ENCODE measurements at regions not wholly inside any gene's neighbourhood (a gene's known extent, or its start where the extent isn't known, plus 50 kb on each side); places are given as distances from the start of the nearest gene placed in this dataset.

GRCh38 chr2:19219060-19219459 lies 139.4 kb downstream of the OSR1 start:
- Histone ChIP-seq H3K27me3 (ENCODE audit: control insufficient read depth, insufficient read depth, low read length) (no peaks in the 10 kb centered on the region), H3K4me3 (ENCODE audit: low read depth, low read length) (no peak overlapping the region), H3K36me3 (ENCODE audit: control insufficient read depth, insufficient read depth, low read length) (no peaks in the 10 kb centered on the region)
- CTCF ChIA-PET, result interaction anchor here (1.0 to 1.6 kb wide), 2 partner anchors 10 to 14 kb away, joined by 3 read pairs; no protein-coding TSS in a partner anchor
- POLR2A ChIA-PET, result no interaction called here
- no peak for DNase-seq (ENCODE audit: low read depth)
- TF ChIP-seq, protein P1, sequence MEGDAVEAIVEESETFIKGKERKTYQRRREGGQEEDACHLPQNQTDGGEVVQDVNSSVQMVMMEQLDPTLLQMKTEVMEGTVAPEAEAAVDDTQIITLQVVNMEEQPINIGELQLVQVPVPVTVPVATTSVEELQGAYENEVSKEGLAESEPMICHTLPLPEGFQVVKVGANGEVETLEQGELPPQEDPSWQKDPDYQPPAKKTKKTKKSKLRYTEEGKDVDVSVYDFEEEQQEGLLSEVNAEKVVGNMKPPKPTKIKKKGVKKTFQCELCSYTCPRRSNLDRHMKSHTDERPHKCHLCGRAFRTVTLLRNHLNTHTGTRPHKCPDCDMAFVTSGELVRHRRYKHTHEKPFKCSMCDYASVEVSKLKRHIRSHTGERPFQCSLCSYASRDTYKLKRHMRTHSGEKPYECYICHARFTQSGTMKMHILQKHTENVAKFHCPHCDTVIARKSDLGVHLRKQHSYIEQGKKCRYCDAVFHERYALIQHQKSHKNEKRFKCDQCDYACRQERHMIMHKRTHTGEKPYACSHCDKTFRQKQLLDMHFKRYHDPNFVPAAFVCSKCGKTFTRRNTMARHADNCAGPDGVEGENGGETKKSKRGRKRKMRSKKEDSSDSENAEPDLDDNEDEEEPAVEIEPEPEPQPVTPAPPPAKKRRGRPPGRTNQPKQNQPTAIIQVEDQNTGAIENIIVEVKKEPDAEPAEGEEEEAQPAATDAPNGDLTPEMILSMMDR (IDR thresholded peaks at IDR 0.05; ENCODE audit: insufficient read depth, low read depth, low read length), result no peak

DNA sequence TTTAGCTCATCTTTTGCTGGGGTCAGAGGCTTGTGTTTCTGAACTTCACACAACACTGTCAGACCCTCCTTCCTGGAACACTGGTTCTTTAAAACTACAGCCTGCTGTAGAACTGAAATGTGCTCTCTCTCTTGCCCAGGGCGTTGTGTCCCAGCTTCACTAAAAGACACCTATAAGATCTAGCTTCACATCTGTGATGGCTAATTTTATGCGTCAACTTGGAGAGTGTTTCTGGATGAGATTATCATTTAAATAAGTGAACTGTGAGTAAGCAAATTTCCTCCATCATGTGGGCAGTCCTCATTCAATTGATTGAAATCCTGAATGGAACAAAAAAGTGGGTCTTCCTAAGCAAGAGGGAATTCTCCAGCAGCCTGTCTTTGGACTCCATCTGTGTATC lies 140.3 kb downstream of the OSR1 start:
- no peak for DNase-seq (ENCODE audit: low read depth)
- Histone ChIP-seq H3K36me3 (ENCODE audit: control insufficient read depth, insufficient read depth, low read length) (no peaks in the 10 kb centered on the region), H3K4me3 (ENCODE audit: low read depth, low read length) (no peak overlapping the region), H3K27me3 (ENCODE audit: control insufficient read depth, insufficient read depth, low read length) (no peaks in the 10 kb centered on the region)
- ChIA-PET POLR2A (no interaction called here), CTCF (interaction anchor here (1.3 to 1.6 kb wide), 3 partner anchors 9 to 97 kb away, joined by 3 to 4 read pairs (median 3); no protein-coding TSS in a partner anchor)
- TF ChIP-seq, protein P1 (IDR thresholded peaks at IDR 0.05; ENCODE audit: insufficient read depth, low read depth, low read length), result no peak

DNA sequence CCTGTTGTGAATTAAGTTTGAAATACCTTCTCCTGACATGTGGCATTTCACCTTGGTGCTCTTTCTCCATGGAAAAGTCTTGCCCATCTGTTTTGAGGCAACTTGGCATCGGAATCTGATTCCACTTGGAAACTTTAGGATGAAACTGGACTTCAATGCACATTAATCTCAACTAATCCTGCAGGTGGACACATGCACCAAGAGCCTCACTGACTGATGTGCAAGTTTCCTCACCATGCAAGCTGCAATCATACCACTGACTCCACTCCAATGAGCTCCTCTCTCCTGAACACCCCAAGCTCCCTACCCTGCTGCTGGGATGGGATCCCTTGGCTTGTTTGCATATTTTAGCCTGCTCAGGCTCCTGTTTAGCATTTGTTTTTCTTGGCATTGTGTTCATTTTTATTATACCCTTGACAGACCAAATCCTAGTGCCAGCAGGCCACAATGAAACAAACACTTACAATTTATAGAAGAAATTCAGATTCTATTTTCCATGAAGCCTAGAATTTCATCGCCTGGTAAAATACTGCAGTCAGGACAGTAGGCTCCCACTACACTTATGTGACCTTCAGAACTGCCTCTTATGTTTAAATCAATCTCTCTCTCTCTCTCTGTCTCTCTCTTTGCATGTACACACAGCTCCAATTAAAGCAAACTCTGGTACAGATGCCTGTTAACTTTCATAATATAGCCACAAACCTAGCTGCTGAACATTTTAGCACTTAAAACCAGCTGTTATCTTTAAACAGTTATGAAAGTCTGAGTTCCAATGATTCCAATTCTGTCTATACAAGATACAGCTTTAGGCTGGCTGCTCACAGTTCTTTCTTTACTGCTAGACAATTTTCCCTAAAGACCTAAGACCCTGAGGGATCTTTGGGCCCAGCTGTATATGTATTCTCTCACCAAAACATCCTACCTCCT lies 141.5 kb downstream of the OSR1 start:
- Histone ChIP-seq H3K4me3 (ENCODE audit: low read depth, low read length) (no peak overlapping the region), H3K27me3 (ENCODE audit: control insufficient read depth, insufficient read depth, low read length) (no peaks in the 10 kb centered on the region; the same call in 1 of the 2 replicates), H3K36me3 (ENCODE audit: control insufficient read depth, insufficient read depth, low read length) (no peaks in the 10 kb centered on the region)
- ChIA-PET CTCF (interaction anchor here (0.7 to 1.6 kb wide), 4 partner anchors 8 to 96 kb away, joined by 3 to 4 read pairs (median 4); no protein-coding TSS in a partner anchor), POLR2A (no interaction called here)
- no peak for DNase-seq (ENCODE audit: low read depth)
- TF ChIP-seq, protein P1 (IDR thresholded peaks at IDR 0.05; ENCODE audit: insufficient read depth, low read depth, low read length), result no peak

DNA sequence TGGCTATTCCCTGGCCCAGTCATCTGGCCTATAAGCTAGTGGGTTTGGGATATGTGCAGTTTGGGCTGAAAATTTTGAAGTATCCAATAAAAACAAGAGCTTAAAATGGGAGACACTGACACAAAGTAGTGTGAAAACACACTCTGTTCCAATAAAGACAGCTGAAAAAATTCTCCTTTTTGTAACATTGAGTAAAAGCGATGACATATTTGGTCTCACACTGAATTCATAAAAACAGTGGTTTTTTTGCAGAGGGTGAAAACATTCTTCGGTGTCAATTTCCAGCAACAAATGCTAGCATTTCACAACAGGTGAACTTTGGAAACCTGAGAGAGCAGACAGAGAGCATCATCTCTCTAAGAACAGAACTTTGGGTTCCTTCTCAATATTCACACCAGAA lies 142.2 kb downstream of the OSR1 start:
- DNase-seq (ENCODE audit: low read depth), result no peak
- TF ChIP-seq, protein P1 (IDR thresholded peaks at IDR 0.05; ENCODE audit: insufficient read depth, low read depth, low read length), result no peak
- no peaks in the 10 kb centered on the region for H3K36me3 ChIP-seq (ENCODE audit: control insufficient read depth, insufficient read depth, low read length)
- ChIA-PET CTCF (no interaction called here), POLR2A (no interaction called here)
- no peaks in the 10 kb centered on the region; the same call in 1 of the 2 replicates for H3K27me3 ChIP-seq (ENCODE audit: control insufficient read depth, insufficient read depth, low read length)
- H3K4me3 ChIP-seq (ENCODE audit: low read depth, low read length), result no peak overlapping the region

DNA sequence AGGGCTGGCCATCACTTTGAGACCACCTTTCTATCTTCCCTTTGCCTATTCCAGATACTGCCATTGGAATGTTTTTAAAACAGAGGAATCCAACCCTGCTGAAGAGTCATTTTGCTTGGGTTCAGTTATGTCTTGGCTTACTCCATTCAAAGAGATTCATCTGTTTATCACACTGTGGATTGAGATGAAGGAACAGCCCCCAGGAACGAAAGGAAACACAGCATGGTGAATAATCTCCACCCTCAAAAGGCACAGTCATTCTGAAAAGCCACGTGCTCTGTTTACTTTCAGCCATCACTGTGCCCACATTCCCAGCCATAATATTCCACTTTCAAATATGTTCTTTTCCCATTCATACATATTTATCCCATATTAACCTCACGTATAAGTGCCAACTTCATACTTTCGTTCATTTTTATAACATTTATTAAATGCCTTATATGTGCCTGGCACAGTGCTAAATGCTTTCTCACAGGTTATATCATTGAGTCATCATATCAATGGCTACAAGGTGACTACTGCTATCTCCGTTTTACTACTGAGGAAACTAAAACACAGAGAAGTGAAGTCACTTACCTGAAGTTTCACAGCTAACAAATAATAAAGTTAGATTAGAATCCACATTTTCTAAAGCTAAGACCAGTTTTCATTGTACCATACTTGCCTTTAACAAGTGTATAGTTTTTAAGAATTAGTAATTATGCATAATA lies 143.6 kb downstream of the OSR1 start:
- DNase-seq (ENCODE audit: low read depth), result no peak
- Histone ChIP-seq H3K27me3 (ENCODE audit: control insufficient read depth, insufficient read depth, low read length) (no peaks in the 10 kb centered on the region; the same call in 1 of the 2 replicates), H3K36me3 (ENCODE audit: control insufficient read depth, insufficient read depth, low read length) (no peaks in the 10 kb centered on the region), H3K4me3 (ENCODE audit: low read depth, low read length) (no peak overlapping the region)
- TF ChIP-seq, protein P1 (IDR thresholded peaks at IDR 0.05; ENCODE audit: insufficient read depth, low read depth, low read length), result no peak
- POLR2A ChIA-PET, result no interaction called here
- CTCF ChIA-PET, result no interaction called here

All from BJ (cell line).